Thyroid gland (tissue), 4 donors: ENCODE measurements at regions not wholly inside any gene's neighbourhood (a gene's known extent, or its start where the extent isn't known, plus 50 kb on each side); places are given as distances from the start of the nearest gene placed in this dataset.

Experiments used
- CTCF ChIP-seq, 6 experiments: fragments of 200-600 bp in 3 of 6; fragments of 450-650 bp in 3 of 6; sonication (generic) in 3 of 6; IDR thresholded peaks; one replicate each; pipeline ENCODE4 v1.5.1; 2016 to 2019; ENCODE audit warnings: antibody characterized with exemption in 6 of 6, mild to moderate bottlenecking in 2 of 6, inconsistent platforms in 1 of 6, moderate library complexity in 1 of 6
- POLR2A ChIP-seq, 2 donors: fragments of 450-650 bp; IDR thresholded peaks; one replicate each; pipeline ENCODE4 v1.6.1; 2017; ENCODE audit warnings: antibody characterized with exemption in 2 of 2, mild to moderate bottlenecking in 2 of 2, moderate library complexity in 1 of 2

- TF ChIP-seq CTCF (IDR thresholded peaks at IDR 0.05) (no peak), POLR2A (IDR thresholded peaks at IDR 0.05) (no peak)
Measured at GRCh38 chr1:164183854-164184635, 374.9 kb upstream of the PBX1 start.
